ENCODE measurements at regions not wholly inside any gene's neighbourhood (a gene's known extent, or its start where the extent isn't known, plus 50 kb on each side); places are given as distances from the start of the nearest gene placed in this dataset.

GRCh38 chr12:93256256-93256969 lies 121.3 kb upstream of the NUDT4 start:
- TF ChIP-seq GATA2 (IDR thresholded peaks at IDR 0.05; ENCODE audit: low read depth, low read length) (no peak), GATA3 (IDR thresholded peaks at IDR 0.05; ENCODE audit: low read depth, low read length) (no peak)

Measured in SH-SY5Y (cell line).